Neural crest cell (in vitro differentiated cells): ENCODE measurements at regions not wholly inside any gene's neighbourhood (a gene's known extent, or its start where the extent isn't known, plus 50 kb on each side); places are given as distances from the start of the nearest gene placed in this dataset.

Source experiments
- DNase-seq: peaks from one replicate; pipeline ENCODE4 v3.0.0; 2021; ENCODE audit warnings: low read depth, mixed read lengths, low spot score
- H3K27ac Mint-ChIP-seq: one replicate; pipeline ENCODE4 v1.8.0; 2021; ENCODE audit warnings: mild to moderate bottlenecking, mixed read lengths; ENCODE audit not compliant: unreplicated experiment
- H3K27me3 Mint-ChIP-seq: 2 replicates; pipeline ENCODE4 v1.8.0; 2021; ENCODE audit warnings: low read depth, mild to moderate bottlenecking, mixed read lengths
- H3K36me3 Mint-ChIP-seq: 2 replicates; pipeline ENCODE4 v1.8.0; 2021; ENCODE audit warnings: low read depth, mild to moderate bottlenecking, mixed read lengths
- H3K4me1 Mint-ChIP-seq: 2 replicates; pipeline ENCODE4 v1.8.0; 2021; ENCODE audit warnings: mixed read lengths
- H3K4me3 Mint-ChIP-seq: one replicate; pipeline ENCODE4 v1.8.0; 2021; ENCODE audit warnings: mild to moderate bottlenecking, mixed read lengths
- H3K9me3 Mint-ChIP-seq: 2 replicates; pipeline ENCODE4 v1.8.0; 2021; ENCODE audit warnings: mixed read lengths
- TF ChIP-seq, protein P1 (sequence below): fragments of 200-600 bp; sonication (generic); conservative IDR thresholded peaks from 2 replicates; pipeline ENCODE4 v1.5.0; 2021; ENCODE audit warnings: antibody characterized with exemption, mild to moderate bottlenecking

DNA sequence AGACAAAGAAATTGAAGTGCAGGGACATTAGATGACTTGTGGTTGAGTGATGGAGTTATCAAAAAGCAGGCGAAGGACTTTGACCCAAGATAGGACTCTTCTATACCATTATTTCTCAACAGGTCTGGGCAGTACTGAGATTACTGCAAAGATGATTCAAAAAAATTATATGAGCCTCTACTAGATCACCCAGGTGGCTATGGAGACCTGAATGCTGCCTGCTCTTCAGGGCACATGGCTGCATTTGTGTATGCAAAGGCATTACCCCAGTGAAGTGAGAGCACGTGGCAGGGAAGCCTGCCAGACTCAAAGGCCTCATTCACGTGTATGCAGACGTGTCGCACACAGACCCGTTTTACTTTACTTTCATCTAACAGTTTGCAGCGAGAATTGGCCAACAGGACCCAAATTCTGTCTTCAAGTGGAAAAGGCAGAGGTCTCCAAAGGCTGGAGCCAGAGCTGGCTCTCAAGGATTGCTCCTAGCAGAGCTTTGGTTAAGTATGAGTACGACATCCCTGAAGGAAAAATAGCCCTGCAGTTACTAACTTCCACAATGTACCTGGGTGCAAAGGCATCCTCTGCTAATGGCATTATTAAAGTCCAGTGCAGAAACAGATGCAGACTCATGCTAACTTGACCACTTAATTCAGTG lies 113.8 kb upstream of the ARMC2 start:
- Mint-ChIP-seq H3K27me3 (peaks cover 82% of the 10 kb centered on the region), H3K4me1 (peaks cover 35% of the 10 kb centered on the region), H3K36me3 (no peaks in the 10 kb centered on the region), H3K4me3 (no peak overlapping the region), H3K27ac (no peak overlapping the region), H3K9me3 (no peaks in the 10 kb centered on the region)
- TF ChIP-seq, protein P1, sequence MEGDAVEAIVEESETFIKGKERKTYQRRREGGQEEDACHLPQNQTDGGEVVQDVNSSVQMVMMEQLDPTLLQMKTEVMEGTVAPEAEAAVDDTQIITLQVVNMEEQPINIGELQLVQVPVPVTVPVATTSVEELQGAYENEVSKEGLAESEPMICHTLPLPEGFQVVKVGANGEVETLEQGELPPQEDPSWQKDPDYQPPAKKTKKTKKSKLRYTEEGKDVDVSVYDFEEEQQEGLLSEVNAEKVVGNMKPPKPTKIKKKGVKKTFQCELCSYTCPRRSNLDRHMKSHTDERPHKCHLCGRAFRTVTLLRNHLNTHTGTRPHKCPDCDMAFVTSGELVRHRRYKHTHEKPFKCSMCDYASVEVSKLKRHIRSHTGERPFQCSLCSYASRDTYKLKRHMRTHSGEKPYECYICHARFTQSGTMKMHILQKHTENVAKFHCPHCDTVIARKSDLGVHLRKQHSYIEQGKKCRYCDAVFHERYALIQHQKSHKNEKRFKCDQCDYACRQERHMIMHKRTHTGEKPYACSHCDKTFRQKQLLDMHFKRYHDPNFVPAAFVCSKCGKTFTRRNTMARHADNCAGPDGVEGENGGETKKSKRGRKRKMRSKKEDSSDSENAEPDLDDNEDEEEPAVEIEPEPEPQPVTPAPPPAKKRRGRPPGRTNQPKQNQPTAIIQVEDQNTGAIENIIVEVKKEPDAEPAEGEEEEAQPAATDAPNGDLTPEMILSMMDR = no peak
- DNase-seq = no peak

DNA sequence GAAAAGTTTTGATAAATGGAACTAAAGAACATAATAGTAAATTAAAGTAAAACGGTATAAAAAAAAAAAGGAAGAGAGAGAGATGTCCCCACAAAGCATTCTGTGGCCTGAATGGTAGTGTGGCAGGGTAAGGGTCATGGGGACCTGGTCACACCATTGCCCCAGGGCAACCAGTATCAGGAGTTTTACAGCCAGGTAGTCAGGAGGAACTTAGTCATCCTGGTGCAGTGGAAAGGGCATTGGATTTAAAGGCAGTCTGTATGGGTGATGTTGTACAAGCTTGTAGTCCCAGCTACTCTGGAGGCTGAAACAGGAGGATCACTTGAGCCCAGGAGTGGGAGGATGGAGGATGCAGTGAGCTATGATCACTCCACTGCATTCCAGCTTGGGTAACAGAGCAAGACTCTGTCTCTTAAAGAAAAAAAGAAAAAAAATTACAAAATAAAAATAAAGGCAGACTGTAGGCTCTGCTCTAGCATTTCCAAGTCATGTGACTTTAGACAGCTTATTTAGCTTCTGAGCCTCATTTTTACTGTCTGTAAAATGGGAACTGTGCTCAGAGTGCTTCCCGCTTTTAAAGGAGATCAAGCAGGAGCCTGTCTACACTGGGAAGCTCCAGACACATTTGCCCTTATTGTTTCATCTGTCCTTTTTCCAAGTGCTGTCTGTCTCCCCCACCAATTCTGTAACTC lies 112.8 kb upstream of the ARMC2 start:
- H3K27me3 Mint-ChIP-seq = peaks cover 80% of the 10 kb centered on the region
- no peak for DNase-seq
- TF ChIP-seq, protein P1 = no peak
- H3K4me3 Mint-ChIP-seq = no peak overlapping the region
- H3K9me3 Mint-ChIP-seq = no peaks in the 10 kb centered on the region
- H3K27ac Mint-ChIP-seq = no peak overlapping the region
- no peaks in the 10 kb centered on the region for H3K36me3 Mint-ChIP-seq
- H3K4me1 Mint-ChIP-seq = peaks cover 35% of the 10 kb centered on the region

DNA sequence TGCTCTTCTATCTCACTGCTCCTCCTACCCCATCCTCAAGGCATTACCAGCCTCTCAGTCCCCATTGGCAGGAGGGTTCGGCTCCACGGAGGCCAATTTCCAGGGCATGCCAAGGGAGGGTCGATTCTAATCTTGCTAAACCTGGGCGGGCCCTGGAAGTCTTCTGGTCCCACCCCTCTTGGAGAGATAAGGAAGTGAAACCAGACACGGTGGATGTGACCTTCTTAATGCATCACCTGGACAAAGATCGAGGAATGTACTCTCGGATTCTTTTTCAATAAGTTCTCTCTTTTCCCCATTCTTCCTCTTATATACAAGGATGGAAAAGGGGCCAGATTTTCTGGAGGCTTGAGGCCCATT lies 112.2 kb upstream of the ARMC2 start:
- no peak for DNase-seq
- TF ChIP-seq, protein P1 = no peak
- Mint-ChIP-seq H3K9me3 (no peaks in the 10 kb centered on the region), H3K27ac (no peak overlapping the region), H3K36me3 (no peaks in the 10 kb centered on the region), H3K4me3 (no peak overlapping the region), H3K27me3 (peaks cover 75% of the 10 kb centered on the region), H3K4me1 (peaks cover 30% of the 10 kb centered on the region)

DNA sequence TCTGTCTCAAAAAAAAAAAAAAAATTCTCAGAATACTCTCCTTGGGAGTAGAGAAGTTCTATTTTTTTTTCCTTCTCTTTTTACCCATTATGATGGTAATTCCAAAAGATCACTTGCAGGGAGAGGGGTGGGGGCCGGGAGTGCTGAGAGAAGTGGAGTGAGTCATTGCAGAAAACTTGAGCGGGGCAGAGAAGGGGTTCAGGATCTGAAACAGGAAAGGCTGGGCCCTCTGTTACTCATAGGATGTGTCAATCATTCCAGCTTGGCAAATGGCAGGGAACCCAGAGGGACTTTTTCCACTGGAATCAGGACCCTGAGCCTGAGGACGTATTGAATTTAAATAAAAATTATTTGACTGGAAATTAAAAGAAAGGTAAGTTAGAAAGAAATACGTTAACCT lies 111.4 kb upstream of the ARMC2 start:
- TF ChIP-seq, protein P1 = no peak
- peaks cover 31% of the 10 kb centered on the region for H3K4me1 Mint-ChIP-seq
- no peaks in the 10 kb centered on the region for H3K36me3 Mint-ChIP-seq
- no peak overlapping the region for H3K4me3 Mint-ChIP-seq
- H3K9me3 Mint-ChIP-seq = no peaks in the 10 kb centered on the region
- peak overlapping the region; percentile 90 for H3K27ac Mint-ChIP-seq
- DNase-seq = no peak
- peaks cover 71% of the 10 kb centered on the region for H3K27me3 Mint-ChIP-seq

DNA sequence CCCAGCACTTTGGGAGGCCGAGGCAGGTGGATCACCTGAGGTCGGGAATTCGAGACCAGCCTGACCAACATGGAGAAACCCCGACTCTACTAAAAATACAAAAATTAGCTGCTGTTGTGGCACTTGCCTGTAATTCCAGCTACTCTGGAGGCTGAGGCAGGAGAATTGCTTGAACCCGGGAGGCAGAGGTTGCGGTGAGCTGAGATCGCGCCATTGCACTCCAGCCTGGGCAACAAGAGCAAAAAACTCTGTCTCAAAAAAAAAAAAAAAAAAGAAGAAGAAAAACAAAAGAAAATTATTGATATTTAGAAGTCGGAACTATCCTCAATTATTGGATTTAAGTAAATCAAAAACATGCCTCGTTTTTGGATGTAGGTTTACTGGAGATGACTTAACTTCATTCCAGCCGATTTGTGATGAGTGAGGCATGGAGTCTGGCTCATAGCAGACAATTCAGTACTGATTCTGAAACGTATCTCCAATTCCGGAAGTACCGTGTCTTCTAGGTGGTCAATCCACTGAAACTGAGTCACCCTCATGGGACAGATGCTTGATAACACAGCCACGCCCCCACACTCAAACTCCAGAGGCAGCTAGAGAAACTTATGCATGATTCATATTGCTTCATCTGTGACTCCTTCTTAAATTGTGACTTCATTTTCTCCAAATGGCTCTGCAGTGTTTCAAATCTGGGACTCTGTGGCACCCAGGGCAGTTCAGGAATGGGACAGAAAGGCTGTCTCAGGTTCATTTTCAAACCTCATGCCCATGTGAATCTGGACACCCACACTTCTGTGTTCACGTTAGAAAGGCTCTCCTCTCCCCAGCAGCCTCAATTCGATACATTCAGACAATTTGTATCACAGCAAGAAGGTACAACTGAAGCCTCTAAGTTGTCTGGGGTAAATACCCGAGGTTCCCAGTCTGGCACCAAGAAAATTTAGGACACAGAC lies 110.4 kb upstream of the ARMC2 start:
- TF ChIP-seq, protein P1 = no peak
- Mint-ChIP-seq H3K4me1 (peaks cover 38% of the 10 kb centered on the region), H3K4me3 (no peak overlapping the region), H3K27ac (no peak overlapping the region), H3K27me3 (peaks cover 63% of the 10 kb centered on the region), H3K9me3 (no peaks in the 10 kb centered on the region), H3K36me3 (no peaks in the 10 kb centered on the region)
- DNase-seq = no peak
